ENCODE measurements at regions not wholly inside any gene's neighbourhood (a gene's known extent, or its start where the extent isn't known, plus 50 kb on each side); places are given as distances from the start of the nearest gene placed in this dataset.
"Not testable (repeated sequence)": the region's sequence is repeated elsewhere in the genome, so short reads cannot be mapped to it uniquely, and the experiment has no call there.

- peaks cover 4% of the 10 kb centered on the region; the same call in 1 of the 2 replicates for H3K4me1 ChIP-seq (ENCODE audit: low read length)
- no peaks in the 10 kb centered on the region for H3K79me2 ChIP-seq (ENCODE audit: low read length)
- H3K36me3 ChIP-seq (replicated peaks; ENCODE audit: low read depth, low read length), result no peaks in the 10 kb centered on the region
- H3K27me3 ChIP-seq (ENCODE audit: low read depth, low read length), result no peaks in the 10 kb centered on the region
- no peak overlapping the region for H3K9ac ChIP-seq (ENCODE audit: low read length)
- TF ChIP-seq CTCF (IDR thresholded peaks at IDR 0.05; ENCODE audit: low read depth, low read length) (no peak), EZH2phosphoT487 (IDR thresholded peaks at IDR 0.05; ENCODE audit: low read depth) (no peak)
- no peaks in the 10 kb centered on the region for H4K20me1 ChIP-seq (ENCODE audit: insufficient read depth, low read length)
- no peaks in the 10 kb centered on the region for H3K9me3 ChIP-seq (ENCODE audit: insufficient read depth, low read length)
- H3K4me2 ChIP-seq (ENCODE audit: low read length), result no peak overlapping the region
- H3K4me3 ChIP-seq (ENCODE audit: low read length), result no peak overlapping the region
- H3K27ac ChIP-seq (ENCODE audit: low read length), result no peak overlapping the region
- no peak overlapping the region for H2AFZ ChIP-seq (ENCODE audit: low read depth, low read length)
Observed at GRCh38 chr10:106278383-106278782, 886.1 kb downstream of the SORCS1 start.

- H4K20me1 ChIP-seq (ENCODE audit: insufficient read depth, low read length), result no peaks in the 10 kb centered on the region
- H3K4me1 ChIP-seq (ENCODE audit: low read length), result no peaks in the 10 kb centered on the region
- no peaks in the 10 kb centered on the region for H3K79me2 ChIP-seq (ENCODE audit: low read length)
- H3K27ac ChIP-seq (ENCODE audit: low read length), result no peak overlapping the region
- H3K4me3 ChIP-seq (ENCODE audit: low read length), result no peak overlapping the region
- H3K9me3 ChIP-seq (ENCODE audit: insufficient read depth, low read length), result no peaks in the 10 kb centered on the region
- no peak overlapping the region for H3K9ac ChIP-seq (ENCODE audit: low read length)
- H3K36me3 ChIP-seq (replicated peaks; ENCODE audit: low read depth, low read length), result no peaks in the 10 kb centered on the region
- H2AFZ ChIP-seq (ENCODE audit: low read depth, low read length), result no peak overlapping the region
- H3K4me2 ChIP-seq (ENCODE audit: low read length), result no peak overlapping the region
- no peaks in the 10 kb centered on the region for H3K27me3 ChIP-seq (ENCODE audit: low read depth, low read length)
- no peak for TF ChIP-seq CTCF (IDR thresholded peaks at IDR 0.05; ENCODE audit: low read depth, low read length)
- no peak for TF ChIP-seq EZH2phosphoT487 (IDR thresholded peaks at IDR 0.05; ENCODE audit: low read depth)
Observed at GRCh38 chr10:106271237-106271636, 893.3 kb downstream of the SORCS1 start.

- Histone ChIP-seq H3K79me2 (ENCODE audit: low read length) (no peaks in the 10 kb centered on the region), H3K36me3 (replicated peaks; ENCODE audit: low read depth, low read length) (no peaks in the 10 kb centered on the region), H4K20me1 (ENCODE audit: insufficient read depth, low read length) (no peaks in the 10 kb centered on the region), H3K4me2 (ENCODE audit: low read length) (no peak overlapping the region), H3K4me1 (ENCODE audit: low read length) (no peaks in the 10 kb centered on the region), H2AFZ (ENCODE audit: low read depth, low read length) (no peak overlapping the region), H3K27ac (ENCODE audit: low read length) (no peak overlapping the region), H3K4me3 (ENCODE audit: low read length) (no peak overlapping the region), H3K9me3 (ENCODE audit: insufficient read depth, low read length) (no peaks in the 10 kb centered on the region), H3K27me3 (ENCODE audit: low read depth, low read length) (no peaks in the 10 kb centered on the region), H3K9ac (ENCODE audit: low read length) (no peak overlapping the region)
- TF ChIP-seq CTCF (IDR thresholded peaks at IDR 0.05; ENCODE audit: low read depth, low read length) (no peak), EZH2phosphoT487 (IDR thresholded peaks at IDR 0.05; ENCODE audit: low read depth) (no peak)
Observed at GRCh38 chr10:106268000-106268399, 896.5 kb downstream of the SORCS1 start.

- Histone ChIP-seq H3K36me3 (replicated peaks; ENCODE audit: low read depth, low read length) (no peaks in the 10 kb centered on the region), H2AFZ (ENCODE audit: low read depth, low read length) (no peak overlapping the region), H3K4me1 (ENCODE audit: low read length) (no peaks in the 10 kb centered on the region), H3K4me2 (ENCODE audit: low read length) (no peak overlapping the region), H3K9ac (ENCODE audit: low read length) (no peak overlapping the region), H3K27ac (ENCODE audit: low read length) (no peak overlapping the region), H3K4me3 (ENCODE audit: low read length) (no peak overlapping the region), H4K20me1 (ENCODE audit: insufficient read depth, low read length) (no peaks in the 10 kb centered on the region), H3K9me3 (ENCODE audit: insufficient read depth, low read length) (no peaks in the 10 kb centered on the region), H3K79me2 (ENCODE audit: low read length) (no peaks in the 10 kb centered on the region), H3K27me3 (ENCODE audit: low read depth, low read length) (no peaks in the 10 kb centered on the region)
- TF ChIP-seq CTCF (IDR thresholded peaks at IDR 0.05; ENCODE audit: low read depth, low read length), result no peak
- TF ChIP-seq EZH2phosphoT487 (IDR thresholded peaks at IDR 0.05; ENCODE audit: low read depth), result no peak
Observed at GRCh38 chr10:106267591-106267990, 896.9 kb downstream of the SORCS1 start.

GRCh38 chr10:106257432-106257831 lies 907.1 kb downstream of the SORCS1 start:
- not testable (repeated sequence) for H3K4me2 ChIP-seq (ENCODE audit: low read length); H3K27ac ChIP-seq (ENCODE audit: low read length); H3K79me2 ChIP-seq (ENCODE audit: low read length); H3K36me3 ChIP-seq (replicated peaks; ENCODE audit: low read depth, low read length); H2AFZ ChIP-seq (ENCODE audit: low read depth, low read length); H3K9ac ChIP-seq (ENCODE audit: low read length); H3K4me3 ChIP-seq (ENCODE audit: low read length); H3K9me3 ChIP-seq (ENCODE audit: insufficient read depth, low read length); H4K20me1 ChIP-seq (ENCODE audit: insufficient read depth, low read length); H3K27me3 ChIP-seq (ENCODE audit: low read depth, low read length); H3K4me1 ChIP-seq (ENCODE audit: low read length)

Measured in OCI-LY3 (cell line).